Endodermal cell (in vitro differentiated cells): ENCODE measurements at regions not wholly inside any gene's neighbourhood (a gene's known extent, or its start where the extent isn't known, plus 50 kb on each side); places are given as distances from the start of the nearest gene placed in this dataset.

Experiments used
- DNase-seq: peaks from one replicate; pipeline ENCODE4 v3.0.0-alpha.2; 2017
- H3K27ac ChIP-seq: 2 replicates; pipeline ENCODE4 v1.5.1; 2013; ENCODE audit warnings: mild to moderate bottlenecking, low read depth, low read length, moderate library complexity
- H3K27me3 ChIP-seq: 2 replicates; pipeline ENCODE4 v1.6.1; 2013; ENCODE audit warnings: mild to moderate bottlenecking, low read length, moderate library complexity; ENCODE audit not compliant: insufficient read depth, control insufficient read depth, poor library complexity, severe bottlenecking
- H3K36me3 ChIP-seq: 2 replicates; pipeline ENCODE4 v1.7.0; 2013; ENCODE audit warnings: mild to moderate bottlenecking, low read length, moderate library complexity; ENCODE audit not compliant: control insufficient read depth, insufficient read depth
- H3K4me1 ChIP-seq: one replicate; pipeline ENCODE4 v1.7.0; 2013; ENCODE audit warnings: low read length; ENCODE audit not compliant: control insufficient read depth, insufficient read depth
- H3K4me3 ChIP-seq: 2 replicates; pipeline ENCODE4 v1.5.1; 2013; ENCODE audit warnings: mild to moderate bottlenecking, low read length, moderate library complexity
- H3K9ac ChIP-seq: 2 replicates; pipeline ENCODE4 v1.6.1; 2013; ENCODE audit warnings: mild to moderate bottlenecking, low read length, moderate library complexity; ENCODE audit not compliant: poor library complexity, severe bottlenecking; ENCODE audit errors: extremely low read depth
- H3K9me3 ChIP-seq: 2 replicates; pipeline ENCODE4 v1.6.1; 2013; ENCODE audit warnings: mild to moderate bottlenecking, low read length, moderate library complexity; ENCODE audit not compliant: control insufficient read depth
- H3K27ac Mint-ChIP-seq: 2 replicates; pipeline ENCODE4 v1.8.0; 2020; ENCODE audit warnings: mixed read lengths
- H3K27me3 Mint-ChIP-seq: 2 replicates; pipeline ENCODE4 v1.8.0; 2021; ENCODE audit warnings: mild to moderate bottlenecking, mixed read lengths; ENCODE audit not compliant: insufficient read depth
- H3K36me3 Mint-ChIP-seq: 2 replicates; pipeline ENCODE4 v1.8.0; 2020; ENCODE audit warnings: low read depth, mixed read lengths
- H3K4me1 Mint-ChIP-seq: 2 replicates; pipeline ENCODE4 v1.8.0; 2020; ENCODE audit warnings: mixed read lengths
- H3K4me3 Mint-ChIP-seq: 2 replicates; pipeline ENCODE4 v1.8.0; 2020; ENCODE audit warnings: mild to moderate bottlenecking, moderate library complexity, mixed read lengths
- H3K9me3 Mint-ChIP-seq: 2 replicates; pipeline ENCODE4 v1.8.0; 2020; ENCODE audit warnings: mild to moderate bottlenecking, mixed read lengths
- WGBS, 2 experiments: methylation state at CpG; one replicate each; pipeline versions ENCODE4 v1.1.5 to v1.1.7; 2013; ENCODE audit warnings: missing lambda C conversion rate in 2 of 2, mixed read lengths in 1 of 2; ENCODE audit not compliant: insufficient coverage in 1 of 2, insufficient read length in 1 of 2; 5-methylcytosine and 5-hydroxymethylcytosine counted together
- TF ChIP-seq, protein P1 (sequence below): fragments of 200-600 bp; sonication (generic); conservative IDR thresholded peaks from 2 replicates; pipeline ENCODE4 v1.5.0; 2021; ENCODE audit warnings: antibody characterized with exemption, mild to moderate bottlenecking

DNA sequence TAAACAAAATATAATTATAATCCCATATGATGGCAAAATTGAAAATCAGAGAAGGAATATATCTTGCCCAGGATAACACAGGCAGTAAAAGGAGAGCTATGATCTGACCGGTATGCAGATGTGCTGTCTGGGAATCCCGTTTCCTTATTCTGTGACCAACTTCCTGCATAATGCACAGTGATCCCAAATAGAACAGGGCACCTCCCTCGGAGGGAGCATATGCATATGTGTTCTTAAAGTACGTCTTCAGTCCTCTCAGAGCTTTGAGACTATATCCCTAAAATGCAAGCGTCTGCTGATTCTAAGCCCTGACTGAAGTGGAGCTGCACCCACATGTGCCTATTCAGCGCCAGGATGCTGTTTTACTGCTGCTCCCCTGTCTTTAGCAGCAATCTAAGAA lies 366.1 kb upstream of the PTBP2 start:
- Mint-ChIP-seq H3K36me3 (no peaks in the 10 kb centered on the region), H3K4me1 (no peaks in the 10 kb centered on the region), H3K9me3 (no peaks in the 10 kb centered on the region), H3K4me3 (no peak overlapping the region), H3K27ac (no peak overlapping the region), H3K27me3 (no peaks in the 10 kb centered on the region)
- Histone ChIP-seq H3K9me3 (no peaks in the 10 kb centered on the region), H3K4me3 (no peak overlapping the region), H3K27ac (no peak overlapping the region), H3K9ac (no peak overlapping the region), H3K27me3 (no peaks in the 10 kb centered on the region), H3K4me1 (no peaks in the 10 kb centered on the region), H3K36me3 (no peaks in the 10 kb centered on the region)
- TF ChIP-seq, protein P1, sequence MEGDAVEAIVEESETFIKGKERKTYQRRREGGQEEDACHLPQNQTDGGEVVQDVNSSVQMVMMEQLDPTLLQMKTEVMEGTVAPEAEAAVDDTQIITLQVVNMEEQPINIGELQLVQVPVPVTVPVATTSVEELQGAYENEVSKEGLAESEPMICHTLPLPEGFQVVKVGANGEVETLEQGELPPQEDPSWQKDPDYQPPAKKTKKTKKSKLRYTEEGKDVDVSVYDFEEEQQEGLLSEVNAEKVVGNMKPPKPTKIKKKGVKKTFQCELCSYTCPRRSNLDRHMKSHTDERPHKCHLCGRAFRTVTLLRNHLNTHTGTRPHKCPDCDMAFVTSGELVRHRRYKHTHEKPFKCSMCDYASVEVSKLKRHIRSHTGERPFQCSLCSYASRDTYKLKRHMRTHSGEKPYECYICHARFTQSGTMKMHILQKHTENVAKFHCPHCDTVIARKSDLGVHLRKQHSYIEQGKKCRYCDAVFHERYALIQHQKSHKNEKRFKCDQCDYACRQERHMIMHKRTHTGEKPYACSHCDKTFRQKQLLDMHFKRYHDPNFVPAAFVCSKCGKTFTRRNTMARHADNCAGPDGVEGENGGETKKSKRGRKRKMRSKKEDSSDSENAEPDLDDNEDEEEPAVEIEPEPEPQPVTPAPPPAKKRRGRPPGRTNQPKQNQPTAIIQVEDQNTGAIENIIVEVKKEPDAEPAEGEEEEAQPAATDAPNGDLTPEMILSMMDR, result no peak
- 86 to 94% methylated on average over 5 to 6 of the region's 6 CpGs for WGBS, 2 experiments
- no peak for DNase-seq

DNA sequence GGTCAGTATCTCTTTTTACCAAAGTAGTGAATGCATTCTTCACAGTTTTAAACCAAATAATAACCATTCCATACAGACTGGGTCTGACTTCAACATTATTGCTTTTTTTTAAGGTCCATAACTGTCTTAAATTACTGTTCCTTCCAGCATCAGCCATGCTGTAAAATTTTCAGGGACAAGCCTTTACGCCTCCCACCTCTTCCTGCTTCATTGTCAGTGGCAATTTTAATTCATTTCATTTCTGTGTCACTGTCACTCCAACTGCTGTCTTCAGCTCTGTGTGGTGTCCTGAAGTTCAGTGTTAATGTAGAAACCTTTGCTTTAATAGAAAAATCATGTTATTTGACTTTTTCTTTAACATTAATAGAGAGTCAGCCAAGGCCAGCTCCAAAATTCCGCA lies 365.6 kb upstream of the PTBP2 start:
- TF ChIP-seq, protein P1, result no peak
- Histone ChIP-seq H3K27me3 (no peaks in the 10 kb centered on the region), H3K4me1 (no peaks in the 10 kb centered on the region), H3K4me3 (no peak overlapping the region), H3K27ac (no peak overlapping the region), H3K9ac (no peak overlapping the region), H3K9me3 (no peaks in the 10 kb centered on the region), H3K36me3 (no peaks in the 10 kb centered on the region)
- DNase-seq, result no peak
- H3K27me3 Mint-ChIP-seq, result no peaks in the 10 kb centered on the region
- H3K9me3 Mint-ChIP-seq, result no peaks in the 10 kb centered on the region
- no peaks in the 10 kb centered on the region for H3K4me1 Mint-ChIP-seq
- 93 to 100% methylated on average over 2 of the region's 2 CpGs for WGBS, 2 experiments
- no peak overlapping the region for H3K4me3 Mint-ChIP-seq
- no peak overlapping the region for H3K27ac Mint-ChIP-seq
- H3K36me3 Mint-ChIP-seq, result no peaks in the 10 kb centered on the region

DNA sequence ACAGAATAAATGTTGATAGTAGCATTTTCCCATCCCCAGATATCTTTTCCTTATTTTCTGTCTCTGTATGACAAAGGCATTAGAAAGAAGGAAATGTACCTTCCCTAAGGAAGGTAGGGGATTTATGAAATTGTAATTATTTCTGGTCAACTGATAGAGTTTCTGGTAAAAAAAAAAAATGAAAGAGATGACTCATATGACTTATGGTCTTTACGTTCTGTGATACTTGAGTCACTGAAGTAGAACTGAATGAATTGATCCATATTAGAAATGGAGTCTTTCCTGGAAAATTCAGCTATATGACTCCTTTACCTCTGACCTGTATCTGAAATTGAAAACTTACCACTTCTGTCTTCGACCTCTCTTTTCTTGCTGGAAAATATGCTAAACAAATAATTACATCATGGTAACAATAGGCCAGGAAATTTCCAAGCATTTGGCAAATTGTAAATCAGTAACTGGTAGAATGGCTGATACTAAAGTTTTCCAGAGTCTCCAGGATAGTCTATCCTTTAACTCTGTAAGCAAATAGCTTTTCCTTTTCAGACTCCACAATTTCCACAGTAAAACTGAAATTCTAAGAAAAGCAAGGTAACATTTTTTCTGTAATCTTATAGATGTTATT lies 364.3 kb upstream of the PTBP2 start:
- Mint-ChIP-seq H3K36me3 (no peaks in the 10 kb centered on the region), H3K4me1 (no peaks in the 10 kb centered on the region), H3K9me3 (no peaks in the 10 kb centered on the region), H3K27ac (no peak overlapping the region), H3K27me3 (no peaks in the 10 kb centered on the region), H3K4me3 (no peak overlapping the region)
- Histone ChIP-seq H3K36me3 (no peaks in the 10 kb centered on the region), H3K4me1 (no peaks in the 10 kb centered on the region), H3K9ac (no peak overlapping the region), H3K27me3 (no peaks in the 10 kb centered on the region), H3K9me3 (no peaks in the 10 kb centered on the region), H3K27ac (no peak overlapping the region), H3K4me3 (no peak overlapping the region)
- DNase-seq, result no peak
- 86 to 91% methylated on average over 1 to 2 of the region's 2 CpGs for WGBS, 2 experiments
- TF ChIP-seq, protein P1, result no peak
